ENCODE measurements at regions not wholly inside any gene's neighbourhood (a gene's known extent, or its start where the extent isn't known, plus 50 kb on each side); places are given as distances from the start of the nearest gene placed in this dataset.
"Not testable (repeated sequence)": the region's sequence is repeated elsewhere in the genome, so short reads cannot be mapped to it uniquely, and the experiment has no call there.

DNA sequence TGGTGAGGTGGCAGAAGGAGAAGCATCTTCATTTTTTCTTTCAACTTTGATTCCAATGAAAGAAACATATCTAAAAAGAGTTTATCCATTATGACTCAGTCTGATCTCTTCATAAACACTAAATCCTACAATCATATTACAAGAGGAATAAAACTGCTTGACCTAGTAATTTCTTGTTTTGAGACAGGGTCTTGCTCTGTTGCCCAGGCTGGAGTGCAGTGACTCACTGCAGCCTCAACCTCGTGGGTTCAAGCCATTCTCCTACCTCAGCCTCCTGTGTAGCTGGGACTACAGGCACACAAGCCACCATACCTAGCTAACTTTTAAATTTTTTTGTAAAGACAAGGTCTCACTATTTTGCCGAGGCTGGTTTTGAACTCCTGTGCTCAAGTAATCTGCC lies 147.2 kb downstream of the NDUFA12 start:
- DNase-seq: no peak

DNA sequence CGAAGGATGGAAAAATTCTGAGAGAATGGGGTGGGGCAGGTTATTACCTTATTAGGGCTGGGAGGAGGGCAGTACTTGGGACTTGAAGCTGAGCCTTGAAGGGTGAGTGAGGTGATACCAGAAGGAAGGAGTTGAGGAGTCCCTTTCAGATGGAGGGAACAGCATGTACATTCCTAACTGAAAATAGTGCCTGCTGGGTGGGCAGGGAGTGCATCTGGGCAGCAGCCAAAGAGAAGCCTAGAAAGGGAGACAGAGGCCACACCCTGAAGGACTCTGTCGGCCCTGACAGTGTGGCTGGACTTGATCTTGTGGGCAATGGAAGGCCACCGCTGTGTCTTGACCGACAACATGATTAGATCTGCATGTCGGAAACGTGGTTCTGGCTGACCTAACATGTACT lies 147.6 kb downstream of the NDUFA12 start:
- no peak for DNase-seq

DNA sequence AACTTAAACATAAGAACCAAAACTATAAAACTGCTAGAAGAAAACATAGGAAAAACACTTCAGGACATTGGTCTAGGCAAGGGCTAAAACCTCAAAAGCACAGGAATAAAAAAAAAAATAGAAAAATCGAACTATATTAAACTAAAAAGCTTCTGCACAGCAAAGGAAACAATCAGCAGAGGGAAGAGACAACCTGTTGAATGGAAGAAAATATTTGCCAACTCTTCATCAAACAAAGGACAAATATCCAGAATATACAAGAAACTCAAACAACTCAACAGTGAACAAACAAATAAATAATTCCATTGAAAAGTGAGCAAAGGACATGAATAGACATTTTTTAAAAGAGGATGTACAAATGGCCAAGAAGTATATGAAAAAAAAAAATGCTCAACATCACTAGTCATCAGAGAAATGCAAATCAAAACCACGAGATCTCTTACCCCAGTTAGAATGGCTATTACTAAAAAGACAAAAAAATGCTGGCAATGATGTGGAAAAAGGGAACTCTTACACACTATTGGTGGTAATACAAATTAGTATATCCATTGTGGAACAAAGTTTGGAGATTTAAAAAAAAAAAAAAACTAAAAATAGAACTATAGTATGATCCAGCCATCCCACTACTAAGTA lies 152.0 kb downstream of the NDUFA12 start:
- no peak for DNase-seq

DNA sequence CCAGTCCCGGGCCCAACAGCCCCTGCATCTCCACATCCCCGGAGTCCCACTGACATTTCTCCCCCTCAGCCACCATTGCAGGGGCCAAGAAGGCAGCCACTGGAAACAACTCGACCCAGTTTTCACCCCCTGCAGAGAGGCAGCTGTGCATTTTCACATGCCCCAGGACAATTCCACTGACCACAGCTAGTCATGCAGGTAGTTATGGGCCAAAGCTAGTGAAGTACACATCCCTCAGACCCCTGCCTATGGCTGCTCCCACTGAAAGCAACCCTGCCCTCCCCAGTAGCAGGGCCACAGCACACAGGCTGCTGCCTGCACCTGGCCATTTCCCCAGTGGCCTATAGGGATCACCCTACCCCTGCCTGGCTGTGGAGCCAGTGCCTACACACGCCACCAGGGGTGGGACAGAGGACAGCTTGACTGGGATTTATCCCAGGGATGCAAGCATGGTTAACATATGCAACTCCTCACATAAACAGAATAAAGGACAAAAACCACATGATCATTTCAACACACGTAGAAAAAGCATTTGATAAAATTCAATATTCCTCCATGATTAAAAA lies 154.0 kb downstream of the NDUFA12 start:
- DNase-seq: no peak

DNA sequence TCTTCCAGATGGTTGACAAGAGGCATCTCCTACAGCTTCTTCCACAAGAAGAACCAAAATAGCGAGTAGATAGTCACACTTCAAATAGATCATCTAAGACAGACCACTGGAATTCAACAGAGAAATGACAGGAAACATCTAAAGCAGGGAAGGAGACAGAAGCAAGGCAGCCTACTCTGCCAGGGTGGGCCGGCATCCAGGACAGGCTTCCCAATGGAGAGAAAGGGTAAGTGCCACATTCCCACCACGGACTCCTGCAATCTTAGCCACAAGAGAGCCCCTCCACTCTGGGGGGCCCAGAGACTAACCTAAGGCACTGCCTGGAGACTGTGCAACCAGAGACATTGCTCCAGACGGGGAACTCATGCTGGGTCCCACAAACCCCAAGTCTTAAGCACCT lies 154.5 kb downstream of the NDUFA12 start:
- DNase-seq: no peak

DNA sequence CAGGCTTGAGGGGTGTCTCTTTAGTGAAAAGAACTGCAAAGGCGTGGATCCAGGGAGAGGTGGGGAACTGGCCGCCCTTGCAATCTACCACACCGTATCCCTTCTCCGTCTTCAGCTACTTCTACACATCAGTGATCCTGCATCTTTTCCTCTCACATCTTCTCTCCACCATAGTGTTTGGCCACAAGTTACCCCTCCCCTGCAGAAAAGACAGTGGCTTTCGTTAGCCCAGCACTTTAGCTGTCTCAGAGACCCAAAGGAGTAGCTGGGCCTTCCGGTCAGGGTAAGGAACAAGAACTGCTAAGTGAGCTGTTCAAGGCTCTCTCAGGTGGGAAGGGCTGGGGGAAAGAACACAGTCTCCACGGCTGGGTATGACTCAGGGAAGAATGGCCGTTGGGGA lies 158.4 kb downstream of the NDUFA12 start:
- no peak for DNase-seq

DNA sequence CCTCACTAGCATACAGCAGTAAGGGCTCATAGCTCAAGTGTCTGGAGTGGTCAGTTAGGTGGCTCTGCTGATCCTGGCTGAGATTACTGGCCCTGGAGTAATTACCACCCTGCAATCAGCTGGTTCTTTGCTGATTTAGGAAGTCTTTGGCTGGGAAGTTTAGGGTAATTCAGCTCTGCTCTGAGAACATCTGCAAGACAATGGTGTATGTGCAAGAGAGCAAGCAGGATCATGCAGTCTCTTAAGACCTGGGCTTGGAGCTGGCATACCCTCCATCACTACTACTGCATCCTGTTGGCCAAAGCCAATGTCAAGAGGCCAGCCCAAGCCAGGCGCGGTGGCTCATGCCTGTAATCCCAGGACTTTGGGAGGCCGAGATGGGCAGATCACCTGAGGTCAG lies 159.0 kb downstream of the NDUFA12 start:
- DNase-seq: no peak

DNA sequence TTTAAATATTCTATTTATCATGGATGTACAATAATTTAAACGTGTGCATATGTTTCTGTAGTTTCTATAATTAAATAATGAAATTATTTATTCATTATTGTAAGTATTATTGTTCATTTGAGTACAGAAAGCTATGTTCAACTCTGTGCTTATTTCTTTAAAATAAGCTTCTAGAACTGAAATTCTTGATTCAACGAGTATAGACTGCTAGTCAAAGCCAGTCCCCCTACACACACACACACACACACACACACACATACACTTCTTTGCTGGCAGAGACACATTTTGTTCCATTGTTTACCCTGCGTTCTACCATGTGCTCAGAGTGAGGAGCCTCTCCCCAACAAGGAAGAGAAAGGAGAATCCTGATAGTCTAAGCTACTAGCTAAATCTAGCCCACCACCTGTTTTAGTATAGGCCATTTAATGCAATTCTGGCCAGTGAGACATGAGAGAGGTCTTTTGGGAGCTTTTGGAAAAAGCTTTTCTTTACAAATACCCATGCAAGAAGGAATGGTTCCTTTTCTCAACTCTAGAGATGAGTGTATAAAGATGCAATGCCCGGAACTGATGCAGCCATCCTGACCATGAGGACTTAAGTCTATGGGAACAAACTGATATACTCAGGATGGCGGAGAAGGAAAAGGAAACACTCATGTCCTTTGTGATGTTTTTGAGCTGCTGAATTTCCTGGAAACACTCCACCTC lies 161.4 kb downstream of the NDUFA12 start:
- DNase-seq: no peak

DNA sequence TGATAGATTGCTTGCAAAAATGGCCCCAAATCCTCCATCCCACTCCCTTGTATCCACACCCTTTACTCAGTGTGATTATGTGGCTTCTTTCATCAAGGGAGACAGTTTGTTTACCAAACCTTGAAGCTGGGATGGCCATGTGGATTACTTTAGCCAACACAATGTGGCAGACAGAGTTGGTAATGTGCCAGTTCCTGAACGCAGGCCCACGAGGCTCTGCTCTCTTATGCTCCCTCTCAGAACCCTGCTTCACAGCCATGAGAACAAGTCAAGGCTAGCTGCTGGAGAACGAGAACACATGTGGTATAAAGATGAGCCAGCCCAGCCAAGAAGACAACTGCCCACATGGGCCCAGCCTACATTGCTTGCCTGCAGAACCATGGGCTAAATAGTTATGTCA lies 162.3 kb downstream of the NDUFA12 start:
- no peak for DNase-seq

DNA sequence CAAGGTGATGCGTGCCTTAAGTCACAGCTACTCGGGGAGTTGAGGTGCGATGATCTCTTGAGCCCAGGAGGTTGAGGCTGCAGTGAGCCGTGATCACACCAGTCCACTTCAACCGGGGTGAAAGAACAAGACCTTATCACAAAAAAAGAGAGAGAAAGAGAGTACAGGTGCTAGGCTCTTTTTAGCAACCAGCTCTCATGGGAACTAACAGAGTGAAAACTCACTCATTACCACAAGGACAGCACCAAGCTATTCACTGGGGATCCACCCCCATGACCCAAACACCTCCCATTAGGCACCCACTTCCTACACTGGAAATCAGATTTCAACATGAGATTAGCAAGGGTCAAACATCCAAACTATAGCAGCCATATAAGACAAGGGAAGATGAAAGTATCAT lies 164.2 kb downstream of the NDUFA12 start:
- DNase-seq: no peak

DNA sequence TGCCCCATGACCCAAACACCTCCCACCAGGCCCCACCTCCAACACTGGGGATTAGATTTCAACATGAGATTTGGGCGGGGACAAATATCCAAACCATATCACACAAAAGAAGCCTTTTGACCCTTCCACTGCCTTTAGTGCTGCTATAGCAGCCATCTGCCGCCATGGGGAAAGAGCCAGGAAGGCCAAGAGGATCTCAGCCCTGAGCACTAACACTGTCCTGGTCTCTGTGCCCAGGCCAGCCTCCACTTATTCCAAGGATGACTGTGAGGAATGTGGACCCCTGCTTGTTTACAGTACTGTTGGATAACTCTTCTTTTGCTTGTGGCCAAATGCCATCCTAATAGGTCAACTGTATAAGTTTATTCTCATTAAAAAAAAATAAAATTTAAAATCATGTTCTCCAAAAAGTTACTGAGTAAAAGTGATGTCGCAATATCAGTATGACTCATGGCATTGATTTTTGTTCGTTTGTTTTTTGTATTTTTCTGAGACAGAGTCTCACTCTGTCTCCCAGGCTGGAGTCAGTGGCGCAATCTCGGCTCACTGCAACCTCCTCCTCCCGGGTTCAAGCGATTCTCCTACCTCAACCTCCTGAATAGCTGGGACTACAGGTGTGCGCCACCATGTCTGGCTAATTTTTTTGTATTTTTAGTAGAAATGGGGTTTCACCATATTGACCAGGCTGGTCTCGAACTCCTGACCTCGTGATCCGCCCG lies 166.4 kb downstream of the NDUFA12 start:
- not testable (repeated sequence) for DNase-seq

DNA sequence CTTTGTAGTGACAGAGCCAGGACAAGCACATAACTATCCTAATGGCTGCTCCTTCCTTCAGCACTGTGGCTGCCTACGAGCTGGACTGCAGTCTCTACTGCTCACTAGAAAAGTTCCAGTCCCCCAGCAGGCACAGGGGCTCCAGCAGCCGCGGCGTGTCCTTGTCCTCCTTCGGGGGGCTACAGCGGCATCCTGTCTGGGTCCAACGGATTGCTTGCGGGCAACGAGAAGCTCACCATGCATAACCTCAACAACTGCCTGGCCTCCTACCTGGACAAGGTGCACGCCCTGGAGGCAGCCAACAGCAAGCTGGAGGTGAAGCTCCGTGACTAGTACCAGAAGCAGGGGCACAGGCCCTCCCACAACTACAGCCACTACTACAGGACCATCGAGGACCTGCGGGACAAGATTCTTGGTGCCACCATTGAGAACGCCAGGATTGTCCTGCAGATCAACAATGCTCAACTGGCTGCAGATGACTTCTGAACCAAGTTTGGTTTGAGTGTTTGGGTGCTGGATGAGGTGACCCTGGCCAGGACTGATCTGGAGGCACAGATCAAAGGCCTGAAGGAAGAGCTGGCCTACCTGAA lies 169.4 kb downstream of the NDUFA12 start:
- no peak for DNase-seq

DNA sequence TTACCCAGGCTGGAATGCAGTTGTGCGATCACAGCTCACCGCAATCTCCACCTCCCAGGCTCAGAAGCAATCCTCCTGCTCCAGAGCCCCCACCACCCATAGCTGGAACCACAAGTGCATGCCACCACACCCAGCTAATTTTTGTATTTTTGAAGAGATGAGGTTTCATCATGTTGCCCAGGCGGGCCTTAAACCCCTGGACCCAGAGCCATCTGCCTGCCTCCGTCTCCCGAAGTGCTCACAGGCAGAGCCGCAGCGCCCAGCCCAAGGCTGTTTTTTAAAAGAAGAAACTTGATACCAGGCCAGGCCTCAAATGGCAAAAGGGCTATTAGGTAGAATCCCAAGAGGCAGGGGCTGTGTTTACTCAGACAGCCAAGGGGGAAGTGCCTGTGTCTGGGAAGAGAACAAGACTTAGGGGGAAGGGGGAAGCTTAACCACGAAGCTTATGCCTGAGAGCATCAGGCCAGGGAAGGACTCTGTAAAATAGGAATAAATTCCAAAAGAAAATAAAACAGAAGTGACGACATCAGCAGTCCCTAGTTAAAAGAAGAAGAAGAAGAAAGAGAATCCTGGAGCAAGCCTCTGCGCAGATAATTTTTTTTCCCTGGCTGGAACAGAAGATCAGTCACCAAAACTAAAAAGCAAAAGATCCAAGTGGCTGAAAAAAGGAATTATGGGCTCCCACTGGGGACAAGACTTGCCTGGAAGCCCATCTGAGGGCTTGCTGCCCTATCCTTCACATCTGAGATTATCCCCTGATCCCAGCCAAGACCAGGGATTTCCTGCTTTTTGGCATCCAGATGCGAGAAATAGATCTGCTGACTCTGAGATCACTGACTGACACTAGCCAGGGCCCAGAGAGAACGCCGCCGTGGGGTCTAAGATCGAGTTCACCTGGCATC lies 170.5 kb downstream of the NDUFA12 start:
- DNase-seq: no peak

DNA sequence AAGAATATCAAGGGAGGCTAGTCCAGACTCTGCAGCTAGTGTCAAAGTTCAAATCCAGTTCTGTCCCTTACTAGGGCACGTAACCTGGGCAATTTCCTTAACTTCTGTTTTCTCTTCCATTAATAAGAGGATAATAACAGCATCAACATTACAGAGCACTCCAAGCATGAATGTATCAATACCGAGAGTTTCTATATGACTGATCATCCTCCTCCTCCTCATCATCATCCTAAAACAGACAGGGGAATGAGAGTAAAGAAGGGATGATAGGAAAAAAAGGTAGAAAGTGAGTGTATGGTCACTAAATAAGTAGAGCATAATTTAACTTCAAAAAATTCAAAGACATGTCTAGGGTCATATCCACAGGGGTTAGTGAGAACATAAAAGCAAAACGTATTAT lies 171.4 kb downstream of the NDUFA12 start:
- no peak for DNase-seq

DNA sequence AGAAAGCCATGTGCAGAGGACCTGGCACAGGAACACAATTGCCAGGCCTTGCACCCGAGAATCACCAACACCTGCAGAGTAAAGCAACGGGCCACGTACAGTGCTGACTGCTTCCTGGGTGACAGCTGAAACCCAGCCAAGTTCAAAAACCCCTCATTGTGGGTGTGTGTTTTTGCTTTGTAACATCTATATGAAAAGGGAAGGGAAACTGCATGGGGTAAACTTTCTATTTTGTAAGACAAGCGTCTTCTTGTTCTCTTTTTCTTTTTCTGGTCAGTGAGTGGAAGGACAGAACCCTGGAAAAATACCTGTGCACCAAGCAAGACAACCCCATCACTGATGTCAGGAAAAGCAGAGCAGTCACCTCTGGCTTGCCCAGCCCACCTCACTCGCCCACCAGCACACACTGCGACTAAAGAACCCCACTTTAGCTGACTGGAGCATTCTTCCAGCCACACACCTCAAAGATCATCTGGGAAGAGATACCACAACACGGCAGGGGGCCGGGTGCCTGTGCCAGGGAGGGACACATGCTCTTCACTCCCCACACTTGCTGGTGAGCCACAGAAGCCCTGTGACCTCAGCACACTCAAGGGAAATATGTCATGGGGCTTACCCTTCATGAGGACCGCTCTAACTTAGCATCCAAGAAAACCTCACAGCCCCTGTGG lies 172.3 kb downstream of the NDUFA12 start:
- DNase-seq: no peak

DNA sequence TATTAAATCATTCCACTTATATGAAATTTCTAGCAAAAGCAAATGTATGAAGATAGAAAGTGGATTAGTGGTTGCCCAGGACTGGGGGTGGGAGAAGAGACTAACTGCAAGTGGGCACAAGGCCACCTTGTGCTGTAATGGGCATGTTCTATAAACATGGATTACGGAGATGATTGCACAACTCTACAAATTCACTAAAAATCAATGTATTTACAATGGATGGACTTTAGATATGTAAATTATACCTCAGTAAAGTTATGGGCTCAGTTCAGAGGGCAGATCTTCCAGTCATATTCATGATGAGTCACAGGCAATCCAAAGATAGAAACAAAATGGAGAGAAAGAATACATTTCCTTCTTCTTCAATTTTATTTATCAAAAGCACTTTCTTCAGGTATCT lies 173.9 kb downstream of the NDUFA12 start:
- DNase-seq: no peak

DNA sequence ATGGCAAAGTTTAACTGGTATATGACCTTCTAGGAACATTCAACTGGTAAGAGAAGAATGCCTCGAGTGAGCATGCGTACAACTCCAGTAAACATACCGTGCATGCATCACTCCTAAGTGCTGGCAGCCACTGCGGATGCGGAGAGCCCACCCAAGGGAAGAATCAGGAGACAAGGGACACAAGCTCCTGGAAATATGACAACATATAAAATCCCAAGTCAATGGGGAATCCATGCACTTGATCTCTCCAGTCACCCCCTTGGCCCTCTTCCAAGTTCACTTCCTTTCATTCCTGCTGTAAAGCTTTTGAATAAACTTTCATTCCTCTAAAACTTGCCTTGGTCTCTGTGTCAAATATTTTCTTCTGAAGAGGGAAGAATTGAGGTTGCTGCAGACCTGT lies 168.7 kb upstream of the TMCC3 start:
- no peak for DNase-seq

DNA sequence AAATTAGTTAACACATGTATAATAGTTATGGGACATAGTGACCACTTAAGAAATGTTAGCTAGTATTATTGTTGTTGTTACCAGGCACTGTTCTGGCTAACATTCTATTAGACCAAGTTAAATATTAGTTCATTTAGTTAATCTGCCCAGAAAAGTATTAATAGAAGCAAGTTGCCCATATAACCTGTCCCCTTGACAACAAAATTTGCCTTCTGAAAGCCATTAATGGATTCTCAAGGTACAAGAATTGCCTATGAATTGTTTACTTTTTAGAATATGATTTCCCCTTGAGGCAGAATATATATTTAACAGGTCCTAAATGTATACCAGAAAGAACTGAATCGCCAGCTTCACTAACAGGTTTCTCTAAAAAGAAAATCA lies 167.3 kb upstream of the TMCC3 start:
- no peak for DNase-seq

DNA sequence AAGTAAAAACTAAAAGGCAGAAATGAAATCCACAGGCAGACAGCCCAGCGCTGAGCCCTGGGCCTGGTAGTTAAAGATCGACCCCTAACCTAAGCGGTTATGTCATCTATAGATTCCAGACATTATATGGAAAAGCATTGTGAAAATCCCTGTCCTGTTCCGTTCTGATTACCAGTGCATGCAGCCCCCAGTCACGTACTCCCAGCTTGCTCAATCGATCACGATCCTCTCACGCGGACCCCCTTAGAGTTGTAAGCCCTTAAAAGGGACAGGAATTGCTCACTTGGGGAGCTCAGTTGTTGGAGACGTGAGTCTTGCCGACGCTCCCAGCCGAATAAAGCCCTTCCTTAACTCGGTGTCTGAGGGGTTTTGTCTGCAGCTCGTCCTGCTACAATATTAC lies 166.8 kb upstream of the TMCC3 start:
- not testable (repeated sequence) for DNase-seq

DNA sequence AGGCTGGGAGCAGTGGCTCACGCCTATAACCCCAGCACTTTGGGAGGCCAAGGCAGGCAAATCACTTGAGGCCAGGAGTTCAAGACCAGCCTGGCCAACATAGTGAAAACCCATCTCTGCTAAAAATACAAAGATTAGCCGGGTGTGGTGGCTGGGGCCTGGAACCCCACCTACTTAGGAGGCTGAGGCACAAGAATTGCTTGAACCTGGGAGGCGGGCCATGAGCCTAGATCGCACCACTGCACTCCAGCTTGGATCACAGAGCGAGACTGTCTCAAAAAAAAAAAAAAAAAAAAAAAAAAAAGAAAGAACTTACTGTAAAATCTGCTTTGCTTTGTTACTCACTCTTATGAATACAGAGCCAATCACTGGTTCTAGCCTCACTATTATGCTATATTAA lies 166.4 kb upstream of the TMCC3 start:
- DNase-seq: not testable (repeated sequence)

DNA sequence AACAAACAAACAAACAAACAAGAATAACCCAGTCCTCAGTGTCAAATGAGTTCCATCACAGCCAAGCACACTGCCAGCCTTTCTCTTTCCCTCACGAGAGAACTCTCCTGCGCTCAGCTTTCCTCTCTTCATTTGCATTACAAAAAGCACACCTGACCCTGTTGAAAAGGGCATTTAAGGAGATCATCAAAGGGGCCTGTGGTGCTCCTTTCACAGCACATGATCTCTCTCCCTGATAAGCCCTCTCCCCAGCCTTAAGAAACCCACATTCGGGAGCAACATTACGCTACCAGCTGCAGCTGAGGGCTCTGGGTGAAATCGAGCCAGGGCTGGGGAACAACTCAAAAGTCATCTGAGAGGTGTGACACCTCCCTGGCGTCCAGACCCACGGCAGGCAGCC lies 165.6 kb upstream of the TMCC3 start:
- DNase-seq: no peak

DNA sequence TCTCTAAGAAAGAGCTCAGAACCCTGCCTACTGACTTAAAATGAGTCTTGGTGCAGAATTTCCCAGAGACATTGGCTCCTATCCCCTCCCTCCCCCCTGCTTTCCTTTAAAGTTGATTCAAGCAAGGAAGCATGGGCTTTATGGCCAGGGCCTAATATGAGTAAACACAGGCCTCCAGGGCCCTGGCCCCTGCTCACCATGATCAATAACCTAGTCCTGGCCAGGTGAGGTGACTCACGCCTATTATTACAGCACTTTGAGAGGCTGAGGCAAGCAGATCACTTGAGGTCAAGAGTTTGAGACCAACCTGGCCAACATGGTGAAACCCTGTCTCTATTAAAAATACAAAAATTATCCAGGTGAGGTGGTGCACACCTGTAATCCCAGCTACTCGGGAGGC lies 165.1 kb upstream of the TMCC3 start:
- no peak for DNase-seq

Measured in KG1 (cell line).